Gastrocnemius medialis (tissue), 4 donors: ENCODE measurements at regions not wholly inside any gene's neighbourhood (a gene's known extent, or its start where the extent isn't known, plus 50 kb on each side); places are given as distances from the start of the nearest gene placed in this dataset.

ENCODE experiments used
- POLR2A ChIP-seq, 2 donors: fragments of 450-650 bp; IDR thresholded peaks; one replicate each; pipeline ENCODE4 v1.6.1; 2017; ENCODE audit warnings: antibody characterized with exemption in 2 of 2, mild to moderate bottlenecking in 2 of 2, moderate library complexity in 2 of 2
- TF ChIP-seq, protein P1 (sequence below), 5 experiments: fragments of 450-650 bp in 3 of 5; fragments of 200-600 bp in 2 of 5; sonication (generic) in 2 of 5; IDR thresholded peaks in 4 of 5; conservative IDR thresholded peaks in 1 of 5; 1 replicate in 4 of 5; 2 replicates in 1 of 5; pipeline ENCODE4 v1.5.1; 2016 to 2019; ENCODE audit warnings: antibody characterized with exemption in 5 of 5, mild to moderate bottlenecking in 3 of 5, moderate library complexity in 3 of 5

DNA sequence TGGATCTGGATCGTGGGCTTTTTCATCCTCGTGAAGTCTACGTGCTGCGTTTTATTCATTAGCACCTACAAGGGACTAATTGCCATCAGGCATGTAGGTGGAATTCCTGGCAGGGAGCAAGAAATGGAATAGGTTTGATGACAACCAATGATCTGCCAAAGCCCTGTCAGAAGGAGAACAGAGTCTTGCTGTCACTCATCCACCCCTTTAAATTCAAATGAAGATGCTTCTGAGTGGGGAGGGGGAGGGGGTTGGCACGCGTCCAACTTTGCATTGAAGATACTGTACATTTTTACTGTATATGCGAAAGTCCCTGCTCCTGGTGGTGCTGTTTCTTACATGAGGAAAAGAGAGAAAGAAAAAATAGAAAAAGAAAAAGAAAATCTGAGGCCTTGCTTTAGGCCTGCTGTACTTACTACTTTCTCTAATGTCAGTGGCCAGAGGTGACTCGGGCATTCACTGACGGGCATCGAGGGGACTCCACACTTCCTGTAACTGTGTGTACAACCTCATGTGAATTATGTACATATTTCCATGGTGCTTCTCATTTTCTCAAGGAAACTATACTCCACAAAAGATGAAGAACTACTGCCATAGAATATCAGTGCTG lies 569.1 kb downstream of the INHBA start:
- no peak for TF ChIP-seq POLR2A (IDR thresholded peaks at IDR 0.05)
- TF ChIP-seq, protein P1, sequence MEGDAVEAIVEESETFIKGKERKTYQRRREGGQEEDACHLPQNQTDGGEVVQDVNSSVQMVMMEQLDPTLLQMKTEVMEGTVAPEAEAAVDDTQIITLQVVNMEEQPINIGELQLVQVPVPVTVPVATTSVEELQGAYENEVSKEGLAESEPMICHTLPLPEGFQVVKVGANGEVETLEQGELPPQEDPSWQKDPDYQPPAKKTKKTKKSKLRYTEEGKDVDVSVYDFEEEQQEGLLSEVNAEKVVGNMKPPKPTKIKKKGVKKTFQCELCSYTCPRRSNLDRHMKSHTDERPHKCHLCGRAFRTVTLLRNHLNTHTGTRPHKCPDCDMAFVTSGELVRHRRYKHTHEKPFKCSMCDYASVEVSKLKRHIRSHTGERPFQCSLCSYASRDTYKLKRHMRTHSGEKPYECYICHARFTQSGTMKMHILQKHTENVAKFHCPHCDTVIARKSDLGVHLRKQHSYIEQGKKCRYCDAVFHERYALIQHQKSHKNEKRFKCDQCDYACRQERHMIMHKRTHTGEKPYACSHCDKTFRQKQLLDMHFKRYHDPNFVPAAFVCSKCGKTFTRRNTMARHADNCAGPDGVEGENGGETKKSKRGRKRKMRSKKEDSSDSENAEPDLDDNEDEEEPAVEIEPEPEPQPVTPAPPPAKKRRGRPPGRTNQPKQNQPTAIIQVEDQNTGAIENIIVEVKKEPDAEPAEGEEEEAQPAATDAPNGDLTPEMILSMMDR (IDR thresholded peaks at IDR 0.05 in 4 of 5, conservative IDR thresholded peaks at IDR 0.05 in 1 of 5): no peak
